OCI-LY7 (cell line): ENCODE measurements at regions not wholly inside any gene's neighbourhood (a gene's known extent, or its start where the extent isn't known, plus 50 kb on each side); places are given as distances from the start of the nearest gene placed in this dataset.

Experiments
- BruUV-seq: library from RNA; stranded (reverse); fragments of 400-500 nt; replicated peaks from 2 replicates; lab custom pipeline; 2021; lab: Mats Ljungman, UMichigan
- CTCF ChIA-PET: fragments of 300-600 bp; sonication (Branson Sonifier 250); formaldehyde crosslinking; loops from one replicate; lab custom pipeline; 2022; ENCODE audit warnings: antibody characterized with exemption; ENCODE audit not compliant: unreplicated experiment; lab: Charles Lee
- POLR2A ChIA-PET: fragments of 300-600 bp; sonication (Branson Sonifier 250); formaldehyde crosslinking; loops from one replicate; lab custom pipeline; 2022; ENCODE audit warnings: antibody characterized with exemption; lab: Charles Lee
- DNase-seq: peaks from one replicate; pipeline ENCODE4 v3.0.0-alpha.2; 2015; ENCODE audit warnings: low spot score
- H2AFZ ChIP-seq: fragments of 200-600 bp; sonication (generic), shearing (Covaris generic); 2 replicates; pipeline ENCODE4 v1.6.1; 2014; ENCODE audit warnings: mild to moderate bottlenecking, antibody characterized with exemption, low read length, moderate library complexity
- H3K27ac ChIP-seq: fragments of 200-600 bp; sonication (generic); 2 replicates; pipeline ENCODE4 v1.5.1; 2014; ENCODE audit warnings: mixed run types, low read depth, mild to moderate bottlenecking, moderate library complexity, low read length, inconsistent platforms; ENCODE audit not compliant: poor library complexity, severe bottlenecking
- H3K36me3 ChIP-seq: fragments of 200-600 bp; sonication (generic); 2 replicates; pipeline ENCODE4 v1.6.1; 2014; ENCODE audit warnings: mild to moderate bottlenecking, antibody characterized with exemption, low read length, moderate library complexity, mixed read lengths; ENCODE audit not compliant: insufficient read depth
- H3K4me1 ChIP-seq: fragments of 200-600 bp; sonication (generic); 2 replicates; pipeline ENCODE4 v1.5.1; 2014; ENCODE audit warnings: mild to moderate bottlenecking, low read length; ENCODE audit not compliant: insufficient read depth, poor library complexity, severe bottlenecking
- H3K4me2 ChIP-seq: fragments of 200-600 bp; sonication (generic); 2 replicates; pipeline ENCODE4 v1.6.1; 2014; ENCODE audit warnings: mild to moderate bottlenecking, low read length
- H3K4me3 ChIP-seq: fragments of 200-600 bp; sonication (generic); 2 replicates; pipeline ENCODE4 v1.5.1; 2014; ENCODE audit warnings: mild to moderate bottlenecking, low read depth, low read length; ENCODE audit not compliant: poor library complexity, severe bottlenecking
- H3K79me2 ChIP-seq: fragments of 200-600 bp; sonication (generic); 2 replicates; pipeline ENCODE4 v1.6.1; 2016; ENCODE audit warnings: low read depth, mild to moderate bottlenecking, low read length, moderate library complexity, mixed read lengths; ENCODE audit not compliant: insufficient read depth
- H3K9me2 ChIP-seq: fragments of 200-600 bp; sonication (generic); 2 replicates; pipeline ENCODE4 v1.6.1; 2016; ENCODE audit warnings: mild to moderate bottlenecking, low read length, mixed read lengths; ENCODE audit not compliant: insufficient read depth
- H3K9me3 ChIP-seq: fragments of 200-600 bp; sonication (generic); 2 replicates; pipeline ENCODE4 v1.6.1; 2014; ENCODE audit warnings: mild to moderate bottlenecking, mixed run types, low read length, mixed read lengths
- H4K20me1 ChIP-seq: fragments of 200-600 bp; sonication (generic); 2 replicates; pipeline ENCODE4 v1.6.1; 2014; ENCODE audit warnings: mild to moderate bottlenecking, antibody characterized with exemption, low read length, moderate library complexity, mixed read lengths; ENCODE audit not compliant: insufficient read depth
- CTCF ChIP-seq: fragments of 200-600 bp; sonication (generic); conservative IDR thresholded peaks from 2 replicates; pipeline ENCODE4 v1.5.1; 2014; ENCODE audit warnings: mild to moderate bottlenecking, antibody characterized with exemption, low read length, moderate library complexity, mixed read lengths
- EZH2phosphoT487 ChIP-seq: fragments of 200-600 bp; sonication (generic); IDR thresholded peaks from 2 replicates; pipeline ENCODE4 v1.6.1; 2018; ENCODE audit warnings: low read depth, borderline replicate concordance, mild to moderate bottlenecking, mixed run types, antibody characterized with exemption, low read length, moderate library complexity, mixed read lengths
- intact Hi-C: fragments of 100-400 bp; cut with micrococcal nuclease; formaldehyde crosslinking; loops from one replicate; pipeline ENCODE4 v1.10.0; 2022; ENCODE audit not compliant: unreplicated experiment

GRCh38 chr1:222224636-222225315 lies 323.1 kb downstream of the HHIPL2 start:
- no peak overlapping the region for H2AFZ ChIP-seq
- H3K36me3 ChIP-seq, result no peaks in the 10 kb centered on the region
- BruUV-seq, result no TSS peak
- TF ChIP-seq CTCF, result no peak
- no peak for TF ChIP-seq EZH2phosphoT487
- H4K20me1 ChIP-seq, result no peaks in the 10 kb centered on the region
- H3K4me1 ChIP-seq, result no peaks in the 10 kb centered on the region
- no peak overlapping the region for H3K27ac ChIP-seq
- no peak overlapping the region for H3K4me2 ChIP-seq
- ChIA-PET POLR2A (interaction anchor here (0.6 kb wide), 1 partner anchor 87 kb away, joined by 6 read pairs; no protein-coding TSS in a partner anchor), CTCF (no interaction called here)
- no peaks in the 10 kb centered on the region for H3K9me2 ChIP-seq
- H3K9me3 ChIP-seq, result no peaks in the 10 kb centered on the region
- H3K4me3 ChIP-seq, result no peak overlapping the region
- intact Hi-C loops, result no loop called here
- no peaks in the 10 kb centered on the region for H3K79me2 ChIP-seq
- DNase-seq, result no peak

GRCh38 chr1:222224156-222224555 lies 323.7 kb downstream of the HHIPL2 start:
- Histone ChIP-seq H3K27ac (no peak overlapping the region), H3K4me3 (no peak overlapping the region), H3K36me3 (no peaks in the 10 kb centered on the region), H3K9me2 (no peaks in the 10 kb centered on the region), H3K79me2 (no peaks in the 10 kb centered on the region), H3K4me2 (no peak overlapping the region), H3K9me3 (no peaks in the 10 kb centered on the region), H3K4me1 (no peaks in the 10 kb centered on the region), H4K20me1 (no peaks in the 10 kb centered on the region), H2AFZ (no peak overlapping the region)
- no peak for TF ChIP-seq CTCF
- no peak for TF ChIP-seq EZH2phosphoT487
- DNase-seq, result no peak
- BruUV-seq, result no TSS peak
- CTCF ChIA-PET, result no interaction called here
- POLR2A ChIA-PET, result interaction anchor here (0.6 kb wide), 1 partner anchor 86 kb away, joined by 6 read pairs; no protein-coding TSS in a partner anchor
- intact Hi-C loops, result no loop called here

GRCh38 chr1:222223010-222223409 lies 324.9 kb downstream of the HHIPL2 start:
- H3K79me2 ChIP-seq, result no peaks in the 10 kb centered on the region
- no TSS peak for BruUV-seq
- no peak overlapping the region for H3K4me2 ChIP-seq
- DNase-seq, result no peak
- intact Hi-C loops, result no loop called here
- H3K27ac ChIP-seq, result no peak overlapping the region
- no peak overlapping the region for H3K4me3 ChIP-seq
- H3K4me1 ChIP-seq, result no peaks in the 10 kb centered on the region
- no peaks in the 10 kb centered on the region for H3K36me3 ChIP-seq
- no peak overlapping the region for H2AFZ ChIP-seq
- H3K9me2 ChIP-seq, result no peaks in the 10 kb centered on the region
- TF ChIP-seq EZH2phosphoT487 (no peak), CTCF (no peak)
- H3K9me3 ChIP-seq, result no peaks in the 10 kb centered on the region
- CTCF ChIA-PET, result no interaction called here
- POLR2A ChIA-PET, result no interaction called here
- no peaks in the 10 kb centered on the region for H4K20me1 ChIP-seq
